Esophagus muscularis mucosa (tissue), 4 donors: ENCODE measurements at regions not wholly inside any gene's neighbourhood (a gene's known extent, or its start where the extent isn't known, plus 50 kb on each side); places are given as distances from the start of the nearest gene placed in this dataset.

Experiments used
- EP300 ChIP-seq: sonication (generic); formaldehyde crosslinking; IDR thresholded peaks from one replicate; pipeline ENCODE4 v1.6.1; 2017; ENCODE audit warnings: antibody characterized with exemption
- POLR2A ChIP-seq: fragments of 450-650 bp; IDR thresholded peaks from one replicate; pipeline ENCODE4 v1.6.1; 2017; ENCODE audit warnings: antibody characterized with exemption, moderate library complexity, mild to moderate bottlenecking, low read depth
- POLR2AphosphoS5 ChIP-seq, 2 donors: sonication (generic); formaldehyde crosslinking; IDR thresholded peaks; one replicate each; pipeline ENCODE4 v1.6.1; 2017; ENCODE audit warnings: antibody characterized with exemption in 2 of 2
- TF ChIP-seq, protein P1 (sequence below), 3 experiments: fragments of 200-600 bp in 2 of 3; fragments of 450-650 bp in 1 of 3; sonication (generic) in 2 of 3; IDR thresholded peaks; one replicate each; pipeline ENCODE4 v1.5.1; 2017 to 2019; ENCODE audit warnings: antibody characterized with exemption in 3 of 3, mild to moderate bottlenecking in 2 of 3, moderate library complexity in 1 of 3

DNA sequence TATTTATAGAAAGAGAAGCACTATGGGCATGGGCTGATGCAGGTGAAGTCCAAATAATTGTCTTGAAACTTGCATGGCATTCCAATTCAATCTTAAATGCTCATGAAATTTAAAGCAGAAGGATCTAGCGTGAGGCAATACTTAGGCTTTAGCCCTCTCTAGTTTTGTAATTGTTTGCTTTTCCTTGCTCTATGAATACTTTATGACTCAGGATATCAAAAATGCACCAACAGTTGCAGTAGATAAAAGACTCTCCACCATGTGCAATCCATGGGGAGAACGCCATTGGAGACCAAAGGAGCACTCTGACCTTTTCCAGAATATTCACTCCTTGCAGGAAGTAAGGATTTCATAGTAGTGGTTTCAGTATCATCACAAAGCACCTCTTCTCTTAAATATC is 436.4 kb downstream of the LRRIQ3 start:
- TF ChIP-seq, protein P1, sequence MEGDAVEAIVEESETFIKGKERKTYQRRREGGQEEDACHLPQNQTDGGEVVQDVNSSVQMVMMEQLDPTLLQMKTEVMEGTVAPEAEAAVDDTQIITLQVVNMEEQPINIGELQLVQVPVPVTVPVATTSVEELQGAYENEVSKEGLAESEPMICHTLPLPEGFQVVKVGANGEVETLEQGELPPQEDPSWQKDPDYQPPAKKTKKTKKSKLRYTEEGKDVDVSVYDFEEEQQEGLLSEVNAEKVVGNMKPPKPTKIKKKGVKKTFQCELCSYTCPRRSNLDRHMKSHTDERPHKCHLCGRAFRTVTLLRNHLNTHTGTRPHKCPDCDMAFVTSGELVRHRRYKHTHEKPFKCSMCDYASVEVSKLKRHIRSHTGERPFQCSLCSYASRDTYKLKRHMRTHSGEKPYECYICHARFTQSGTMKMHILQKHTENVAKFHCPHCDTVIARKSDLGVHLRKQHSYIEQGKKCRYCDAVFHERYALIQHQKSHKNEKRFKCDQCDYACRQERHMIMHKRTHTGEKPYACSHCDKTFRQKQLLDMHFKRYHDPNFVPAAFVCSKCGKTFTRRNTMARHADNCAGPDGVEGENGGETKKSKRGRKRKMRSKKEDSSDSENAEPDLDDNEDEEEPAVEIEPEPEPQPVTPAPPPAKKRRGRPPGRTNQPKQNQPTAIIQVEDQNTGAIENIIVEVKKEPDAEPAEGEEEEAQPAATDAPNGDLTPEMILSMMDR (IDR thresholded peaks at IDR 0.05) = no peak
- TF ChIP-seq POLR2A (no peak), POLR2AphosphoS5 (IDR thresholded peaks at IDR 0.05) (no peak), EP300 (no peak)
